Mesothelial cell of epicardium (in vitro differentiated cells): ENCODE measurements at regions not wholly inside any gene's neighbourhood (a gene's known extent, or its start where the extent isn't known, plus 50 kb on each side); places are given as distances from the start of the nearest gene placed in this dataset.

Source experiments
- DNase-seq, 2 experiments: peaks; one replicate each; pipeline ENCODE4 v3.0.0; 2021; ENCODE audit warnings: low spot score in 2 of 2; ENCODE audit not compliant: unreplicated experiment in 2 of 2
- H3K27ac Mint-ChIP-seq: 2 replicates; pipeline ENCODE4 v1.8.0; 2021; ENCODE audit warnings: mixed read lengths
- H3K27me3 Mint-ChIP-seq: 2 replicates; pipeline ENCODE4 v1.8.0; 2021; ENCODE audit warnings: low read depth, mixed read lengths
- H3K36me3 Mint-ChIP-seq: 2 replicates; pipeline ENCODE4 v1.8.0; 2021; ENCODE audit warnings: mixed read lengths
- H3K4me1 Mint-ChIP-seq: 2 replicates; pipeline ENCODE4 v1.8.0; 2021; ENCODE audit warnings: mixed read lengths
- H3K4me3 Mint-ChIP-seq: 2 replicates; pipeline ENCODE4 v1.8.0; 2021; ENCODE audit warnings: mild to moderate bottlenecking, moderate library complexity, mixed read lengths
- H3K9me3 Mint-ChIP-seq: 2 replicates; pipeline ENCODE4 v1.8.0; 2021; ENCODE audit warnings: mixed read lengths
- CTCF ChIP-seq: fragments of 200-600 bp; sonication (generic); IDR thresholded peaks from one replicate; pipeline ENCODE4 v1.5.0; 2021; ENCODE audit warnings: antibody characterized with exemption; ENCODE audit not compliant: unreplicated experiment

GRCh38 chr14:101176535-101177205 is 273.1 kb upstream of the RTL1 start:
- H3K27me3 Mint-ChIP-seq: no peaks in the 10 kb centered on the region
- H3K36me3 Mint-ChIP-seq: no peaks in the 10 kb centered on the region
- no peak overlapping the region for H3K4me3 Mint-ChIP-seq
- H3K4me1 Mint-ChIP-seq: peaks cover 12% of the 10 kb centered on the region
- H3K27ac Mint-ChIP-seq: no peak overlapping the region
- no peak for TF ChIP-seq CTCF
- peak in 1 of 2 experiments; percentile 33 for DNase-seq
- peaks cover 13% of the 10 kb centered on the region for H3K9me3 Mint-ChIP-seq

GRCh38 chr14:101177301-101177971 is 273.9 kb upstream of the RTL1 start:
- Mint-ChIP-seq H3K4me3 (no peak overlapping the region), H3K4me1 (peaks cover 12% of the 10 kb centered on the region), H3K9me3 (peaks cover 13% of the 10 kb centered on the region), H3K36me3 (no peaks in the 10 kb centered on the region), H3K27me3 (no peaks in the 10 kb centered on the region), H3K27ac (peak overlapping the region; percentile 58)
- peak in 1 of 2 experiments; percentile 37 for DNase-seq
- no peak for TF ChIP-seq CTCF

- peaks cover 6% of the 10 kb centered on the region for H3K9me3 Mint-ChIP-seq
- peak in 1 of 2 experiments; percentile 27 for DNase-seq
- peaks cover 12% of the 10 kb centered on the region for H3K4me1 Mint-ChIP-seq
- no peak overlapping the region for H3K4me3 Mint-ChIP-seq
- H3K27ac Mint-ChIP-seq: peak overlapping the region; percentile 58
- no peaks in the 10 kb centered on the region for H3K27me3 Mint-ChIP-seq
- TF ChIP-seq CTCF: no peak
- H3K36me3 Mint-ChIP-seq: no peaks in the 10 kb centered on the region
Measured at GRCh38 chr14:101178184-101179072, 274.9 kb upstream of the RTL1 start.

GRCh38 chr14:101179691-101180211 is 276.2 kb upstream of the RTL1 start:
- Mint-ChIP-seq H3K36me3 (no peaks in the 10 kb centered on the region), H3K27ac (no peak overlapping the region), H3K4me3 (no peak overlapping the region), H3K9me3 (peaks cover 4% of the 10 kb centered on the region), H3K27me3 (no peaks in the 10 kb centered on the region), H3K4me1 (peaks cover 12% of the 10 kb centered on the region)
- DNase-seq: peak in 1 of 2 experiments; percentile 34
- TF ChIP-seq CTCF: no peak

- no peak for TF ChIP-seq CTCF
- peak in 1 of 2 experiments; percentile 19 for DNase-seq
- no peak overlapping the region for H3K4me3 Mint-ChIP-seq
Measured at GRCh38 chr14:101181446-101182313, 278.2 kb upstream of the RTL1 start.

More at GRCh38 chr14:101181446-101182313, 278.2 kb upstream of the RTL1 start:
- H3K9me3 Mint-ChIP-seq: peaks cover 4% of the 10 kb centered on the region
- H3K27me3 Mint-ChIP-seq: peaks cover 1% of the 10 kb centered on the region
- H3K4me1 Mint-ChIP-seq: peaks cover 12% of the 10 kb centered on the region
- H3K36me3 Mint-ChIP-seq: no peaks in the 10 kb centered on the region
- no peak overlapping the region for H3K27ac Mint-ChIP-seq
